Choroid plexus epithelial cell (primary cell): ENCODE measurements at regions not wholly inside any gene's neighbourhood (a gene's known extent, or its start where the extent isn't known, plus 50 kb on each side); places are given as distances from the start of the nearest gene placed in this dataset.

ENCODE experiments used
- DNase-seq: peaks from one replicate; pipeline ENCODE4 v3.0.0-alpha.2; 2010; ENCODE audit warnings: low read depth
- H3K4me3 ChIP-seq: 2 replicates; pipeline ENCODE4 v1.5.1; 2011; ENCODE audit warnings: low read depth, mild to moderate bottlenecking, control low read depth, low read length, moderate library complexity
- CTCF ChIP-seq: conservative IDR thresholded peaks from 2 replicates; pipeline ENCODE4 v1.5.1; 2011; ENCODE audit warnings: low read depth, mild to moderate bottlenecking, control low read depth, inconsistent platforms, low read length, moderate library complexity

DNA sequence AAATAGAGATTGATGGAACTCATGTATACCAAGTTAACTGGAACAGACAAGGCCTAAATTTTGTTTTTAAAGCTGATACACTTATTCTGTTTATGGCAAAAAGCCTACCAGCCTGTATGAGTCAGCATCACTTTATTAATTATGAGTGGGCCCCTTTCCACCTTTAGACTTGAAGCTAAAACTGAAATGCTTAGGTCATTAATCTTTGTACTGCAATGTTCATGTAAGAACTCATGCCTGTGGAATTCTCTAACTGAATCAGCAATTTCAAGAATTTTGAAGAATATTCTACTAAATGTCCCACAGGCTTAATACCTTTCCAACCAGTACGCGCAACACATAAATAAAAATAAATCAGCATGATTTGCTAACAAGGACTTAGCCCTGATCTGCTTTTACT, 140.2 kb upstream of the PHACTR1 start:
- DNase-seq = peak; percentile 80
- TF ChIP-seq CTCF = no peak
- no peak overlapping the region for H3K4me3 ChIP-seq

DNA sequence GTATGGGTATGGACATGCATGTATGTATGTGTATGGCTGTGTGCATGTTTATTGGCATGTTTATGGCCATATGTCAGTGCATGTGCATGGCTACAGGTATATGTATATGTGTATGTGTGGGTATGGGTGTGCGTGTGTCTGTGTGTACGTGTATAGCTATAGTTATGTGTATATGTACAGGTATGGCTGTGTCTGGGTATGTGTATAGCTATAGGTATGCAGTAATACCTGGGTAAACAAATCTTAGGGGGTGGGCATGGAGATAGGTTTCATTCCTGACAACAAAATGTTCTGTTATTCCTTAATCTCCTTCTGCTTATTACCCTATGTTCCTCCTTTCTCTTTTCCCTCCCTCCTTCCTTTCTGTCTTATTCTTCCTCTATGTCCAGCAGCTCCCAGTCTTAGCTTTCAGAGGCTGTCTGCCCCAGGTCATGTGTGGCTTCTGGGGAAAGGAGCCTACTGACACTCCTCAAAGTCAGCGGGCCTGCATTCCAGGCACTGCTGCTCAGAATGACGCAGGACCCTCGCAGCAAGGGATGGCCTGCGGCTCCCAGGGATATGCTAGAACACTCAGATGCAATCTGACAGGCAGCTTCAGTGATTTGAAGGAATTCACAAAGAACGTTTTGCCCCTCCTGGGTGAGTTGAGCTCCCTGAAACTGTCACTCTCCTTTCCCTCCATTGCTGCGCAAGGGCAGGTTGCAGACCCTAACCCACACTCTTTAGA, 139.3 kb upstream of the PHACTR1 start:
- peak; percentile 85 for DNase-seq
- H3K4me3 ChIP-seq = no peak overlapping the region
- no peak for TF ChIP-seq CTCF

DNA sequence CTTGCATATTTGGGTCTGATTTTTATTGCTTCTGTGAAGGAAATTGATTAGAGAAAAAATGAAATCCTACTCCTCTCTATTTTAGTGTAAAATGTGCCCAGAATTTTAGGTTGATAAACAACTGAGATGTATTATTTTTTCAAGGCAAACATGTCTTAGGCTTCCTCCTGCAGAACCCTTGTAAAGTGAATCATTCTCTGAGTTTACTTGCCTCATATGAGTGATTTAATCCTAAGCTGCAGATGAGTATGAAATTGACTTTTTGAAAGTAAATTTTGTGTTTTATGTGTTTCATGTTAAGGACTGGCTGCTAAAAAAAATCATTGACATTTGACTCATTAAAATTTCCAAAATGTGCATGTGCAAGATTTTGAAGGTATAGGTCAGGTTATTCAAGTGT, 138.5 kb upstream of the PHACTR1 start:
- TF ChIP-seq CTCF = no peak
- no peak for DNase-seq
- no peak overlapping the region for H3K4me3 ChIP-seq

- TF ChIP-seq CTCF = no peak
- no peak for DNase-seq
- H3K4me3 ChIP-seq = no peak overlapping the region
These were observed 137.8 kb upstream of the PHACTR1 start for GRCh38 chr6:12578751-12579150.

DNA sequence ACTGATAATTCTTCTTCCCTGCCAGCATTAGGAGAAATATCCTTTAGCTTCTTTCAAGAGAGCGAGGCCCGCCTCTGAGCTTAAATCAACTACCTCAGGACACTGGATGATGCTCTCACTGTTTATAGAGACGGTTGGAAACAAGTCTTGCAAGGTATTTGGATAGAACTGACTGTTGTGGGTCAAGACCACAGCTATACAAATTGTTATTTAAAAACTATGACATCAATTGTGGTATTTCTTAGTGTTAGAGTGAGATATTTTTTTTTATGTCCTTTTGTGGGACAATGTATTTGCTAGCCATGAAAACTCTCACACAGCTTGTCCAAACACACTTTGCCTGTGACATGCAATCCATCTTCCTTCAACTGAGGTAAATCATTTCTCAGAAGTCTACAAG, 136.3 kb upstream of the PHACTR1 start:
- no peak for TF ChIP-seq CTCF
- no peak for DNase-seq
- H3K4me3 ChIP-seq = no peak overlapping the region

DNA sequence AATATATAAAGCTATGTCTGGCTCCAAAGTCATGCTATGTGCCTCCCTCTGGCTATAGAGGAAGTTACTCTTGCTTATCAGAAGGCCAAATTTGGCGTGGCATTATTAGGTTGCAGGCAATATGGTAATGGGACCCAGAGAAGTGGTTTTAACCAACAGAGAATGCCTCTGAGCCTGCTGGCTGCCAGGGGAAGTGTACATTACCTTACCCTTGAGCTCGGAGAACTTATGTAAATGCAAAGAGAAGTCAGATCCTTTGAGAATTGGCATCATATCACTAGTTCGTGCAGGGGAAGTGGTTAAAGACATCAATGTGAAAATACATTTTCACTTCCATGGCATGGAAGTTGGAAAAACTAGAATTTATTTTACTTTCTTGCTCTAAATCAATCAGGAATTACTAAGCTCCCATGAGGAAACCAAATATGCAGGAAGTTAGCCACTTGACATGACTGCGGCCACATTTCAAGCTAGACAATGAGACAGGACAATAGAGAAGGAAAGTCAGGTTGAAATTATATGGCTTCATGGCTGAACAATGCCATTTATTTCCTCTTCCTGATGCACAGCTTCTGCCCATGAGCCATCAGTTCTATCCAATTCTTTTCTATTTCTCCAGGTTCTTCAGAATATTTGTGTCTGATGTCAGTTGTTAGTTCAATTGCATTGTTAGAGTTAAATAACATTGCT, 134.0 kb upstream of the PHACTR1 start:
- no peak overlapping the region for H3K4me3 ChIP-seq

More for the DNA sequence above, 134.0 kb upstream of the PHACTR1 start:
- DNase-seq = no peak
- no peak for TF ChIP-seq CTCF
